ENCODE measurements at regions not wholly inside any gene's neighbourhood (a gene's known extent, or its start where the extent isn't known, plus 50 kb on each side); places are given as distances from the start of the nearest gene placed in this dataset.

DNA sequence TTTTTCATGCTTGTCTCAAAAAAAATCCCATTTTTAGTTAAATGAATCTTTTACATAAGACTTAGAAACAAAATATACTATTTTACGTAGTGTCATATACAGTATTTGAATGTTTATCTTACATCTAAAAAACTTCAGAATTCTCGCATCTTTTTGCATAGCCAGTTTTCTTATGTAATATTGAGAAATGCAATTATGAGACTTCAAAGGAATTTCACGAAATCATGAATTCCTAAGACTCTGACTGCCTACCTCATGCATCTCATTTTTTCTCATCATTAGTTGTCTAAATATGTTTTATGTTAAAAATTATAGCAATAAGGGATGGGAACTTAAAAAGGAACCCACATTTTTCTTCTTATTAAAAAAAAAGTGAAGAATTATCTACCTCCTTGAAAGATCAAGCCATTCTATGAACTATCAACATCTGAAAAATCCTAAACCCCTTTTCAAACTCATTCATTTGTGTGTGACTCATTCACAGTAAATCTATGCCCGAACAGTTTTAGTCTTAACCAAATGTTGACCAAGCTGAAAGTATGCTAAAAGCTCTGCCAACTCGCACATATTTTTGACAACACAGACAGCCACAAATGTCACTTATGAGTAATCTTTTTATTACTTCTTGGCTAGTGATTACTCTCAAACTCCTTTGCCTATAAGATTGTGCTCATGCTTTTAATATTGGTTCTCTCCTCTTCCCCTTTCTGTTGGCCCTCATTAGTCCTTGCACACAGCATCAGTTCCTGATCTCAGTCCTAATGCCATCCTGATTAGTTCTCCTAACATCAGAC, 115.9 kb downstream of the DCLK3 start:
- WGBS (ENCODE audit: extremely low coverage, insufficient read length, low lambda C conversion rate), result no CpG with 5 or more reads among the region's 5 CpGs
- Histone ChIP-seq H4K91ac (ENCODE audit: insufficient read length, low read depth, low read length) (no peak overlapping the region), H3K56ac (ENCODE audit: insufficient read length, low read depth, low read length) (no peak overlapping the region), H3K4me2 (ENCODE audit: insufficient read depth, insufficient read length, low read length) (no peak overlapping the region), H2BK120ac (ENCODE audit: low read depth, low read length, poor library complexity, severe bottlenecking) (no peak overlapping the region), H3K18ac (ENCODE audit: insufficient read length, low read depth, low read length) (no peak overlapping the region), H4K20me1 (ENCODE audit: control insufficient read depth, insufficient read depth, insufficient read length) (no peaks in the 10 kb centered on the region), H3K14ac (ENCODE audit: insufficient read depth, low read length) (no peak overlapping the region), H3K23me2 (ENCODE audit: insufficient read length, low read depth, low read length, poor library complexity, severe bottlenecking) (no peaks in the 10 kb centered on the region), H4K5ac (ENCODE audit: insufficient read length, low read depth, low read length) (no peak overlapping the region), H3K27ac (ENCODE audit: insufficient read length, low read depth, low read length) (no peak overlapping the region), H2BK20ac (ENCODE audit: low read depth, low read length, poor library complexity, severe bottlenecking) (no peak overlapping the region), H3K79me1 (ENCODE audit: insufficient read depth, low read depth, low read length, poor library complexity, severe bottlenecking) (no peaks in the 10 kb centered on the region), H3K27me3 (ENCODE audit: insufficient read depth, low read length) (no peaks in the 10 kb centered on the region), H3K79me2 (ENCODE audit: insufficient read depth, low read length) (no peaks in the 10 kb centered on the region), H3K23ac (ENCODE audit: insufficient read length, low read depth, low read length) (no peak overlapping the region), H3K4me1 (ENCODE audit: insufficient read depth, low read length) (no peaks in the 10 kb centered on the region), H2AK5ac (ENCODE audit: insufficient read length, low read length) (no peak overlapping the region), H3K4ac (ENCODE audit: low read depth, low read length) (no peak overlapping the region), H4K8ac (replicated peaks; ENCODE audit: insufficient read length, low read depth, low read length) (no peak overlapping the region), H3K9ac (ENCODE audit: extremely low read depth, insufficient read length, low read length) (no peak overlapping the region), H2BK15ac (ENCODE audit: low read depth, low read length) (no peak overlapping the region), H2BK5ac (ENCODE audit: insufficient read length, low read length) (no peak overlapping the region), H3K9me3 (ENCODE audit: control insufficient read depth, low read depth, low read length) (no peaks in the 10 kb centered on the region), H2AFZ (ENCODE audit: low read length) (no peak overlapping the region), H3T11ph (ENCODE audit: low read length) (no peak overlapping the region), H2BK12ac (ENCODE audit: insufficient read length, low read depth, low read length) (no peak overlapping the region)
- H3K36me3 Mint-ChIP-seq (ENCODE audit: insufficient read depth in 1 of 3, low read depth in 3 of 3), result no peaks in the 10 kb centered on the region
- 0 out of 7 replicates have a peak overlapping the region, but pooled peaks of 1 of the 3 experiments have one; percentile 26 for H3K27ac Mint-ChIP-seq
- TF ChIP-seq, protein P1, sequence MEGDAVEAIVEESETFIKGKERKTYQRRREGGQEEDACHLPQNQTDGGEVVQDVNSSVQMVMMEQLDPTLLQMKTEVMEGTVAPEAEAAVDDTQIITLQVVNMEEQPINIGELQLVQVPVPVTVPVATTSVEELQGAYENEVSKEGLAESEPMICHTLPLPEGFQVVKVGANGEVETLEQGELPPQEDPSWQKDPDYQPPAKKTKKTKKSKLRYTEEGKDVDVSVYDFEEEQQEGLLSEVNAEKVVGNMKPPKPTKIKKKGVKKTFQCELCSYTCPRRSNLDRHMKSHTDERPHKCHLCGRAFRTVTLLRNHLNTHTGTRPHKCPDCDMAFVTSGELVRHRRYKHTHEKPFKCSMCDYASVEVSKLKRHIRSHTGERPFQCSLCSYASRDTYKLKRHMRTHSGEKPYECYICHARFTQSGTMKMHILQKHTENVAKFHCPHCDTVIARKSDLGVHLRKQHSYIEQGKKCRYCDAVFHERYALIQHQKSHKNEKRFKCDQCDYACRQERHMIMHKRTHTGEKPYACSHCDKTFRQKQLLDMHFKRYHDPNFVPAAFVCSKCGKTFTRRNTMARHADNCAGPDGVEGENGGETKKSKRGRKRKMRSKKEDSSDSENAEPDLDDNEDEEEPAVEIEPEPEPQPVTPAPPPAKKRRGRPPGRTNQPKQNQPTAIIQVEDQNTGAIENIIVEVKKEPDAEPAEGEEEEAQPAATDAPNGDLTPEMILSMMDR (conservative IDR thresholded peaks at IDR 0.05), result no peak
- DNase-seq, result no peak
- no peaks in the 10 kb centered on the region for H3K27me3 Mint-ChIP-seq (ENCODE audit: low read depth)
- H3K4me3 Mint-ChIP-seq, result no peak overlapping the region
- H3K4me1 Mint-ChIP-seq, result no peaks in the 10 kb centered on the region; a peak in 1 of 4 replicates
- no peaks in the 10 kb centered on the region for H3K9me3 Mint-ChIP-seq

Measured in H9 (cell line).